Glutamatergic neuron (in vitro differentiated cells): ENCODE measurements at regions not wholly inside any gene's neighbourhood (a gene's known extent, or its start where the extent isn't known, plus 50 kb on each side); places are given as distances from the start of the nearest gene placed in this dataset.

ENCODE experiments used
- DNase-seq: peaks from one replicate; pipeline ENCODE4 v3.0.0; 2022
- H3K27ac Mint-ChIP-seq: one replicate; pipeline ENCODE4 v1.8.0; 2020; ENCODE audit warnings: mild to moderate bottlenecking, mixed read lengths, inconsistent platforms; ENCODE audit not compliant: unreplicated experiment
- H3K27me3 Mint-ChIP-seq: one replicate; pipeline ENCODE4 v1.8.0; 2020; ENCODE audit warnings: mild to moderate bottlenecking, moderate library complexity, mixed read lengths, inconsistent platforms; ENCODE audit not compliant: unreplicated experiment
- H3K36me3 Mint-ChIP-seq: one replicate; pipeline ENCODE4 v1.8.0; 2020; ENCODE audit warnings: mild to moderate bottlenecking, mixed read lengths, inconsistent platforms; ENCODE audit not compliant: unreplicated experiment
- H3K4me1 Mint-ChIP-seq: one replicate; pipeline ENCODE4 v1.8.0; 2020; ENCODE audit warnings: mild to moderate bottlenecking, low read depth, mixed read lengths, inconsistent platforms; ENCODE audit not compliant: unreplicated experiment
- H3K4me3 Mint-ChIP-seq: one replicate; pipeline ENCODE4 v1.8.0; 2020; ENCODE audit warnings: mild to moderate bottlenecking, mixed read lengths, inconsistent platforms; ENCODE audit not compliant: unreplicated experiment
- H3K9me3 Mint-ChIP-seq: one replicate; pipeline ENCODE4 v1.8.0; 2020; ENCODE audit warnings: mild to moderate bottlenecking, moderate library complexity, mixed read lengths, inconsistent platforms; ENCODE audit not compliant: unreplicated experiment
- CTCF ChIP-seq: fragments of 200-600 bp; sonication (generic); IDR thresholded peaks from one replicate; pipeline ENCODE4 v1.5.0; 2021; ENCODE audit not compliant: partially characterized antibody, unreplicated experiment

GRCh38 chr10:100622946-100623345 is 87.2 kb downstream of the HIF1AN start:
- H3K4me3 Mint-ChIP-seq = no peak overlapping the region
- no peaks in the 10 kb centered on the region for H3K4me1 Mint-ChIP-seq
- peaks cover 7% of the 10 kb centered on the region for H3K9me3 Mint-ChIP-seq
- no peak for TF ChIP-seq CTCF
- H3K27ac Mint-ChIP-seq = peak overlapping the region; percentile 2
- H3K27me3 Mint-ChIP-seq = peaks cover 5% of the 10 kb centered on the region
- H3K36me3 Mint-ChIP-seq = peaks cover 4% of the 10 kb centered on the region
- DNase-seq = no peak

- Mint-ChIP-seq H3K4me3 (no peak overlapping the region), H3K9me3 (peaks cover 7% of the 10 kb centered on the region), H3K4me1 (no peaks in the 10 kb centered on the region), H3K36me3 (peaks cover 4% of the 10 kb centered on the region), H3K27ac (no peak overlapping the region), H3K27me3 (peaks cover 5% of the 10 kb centered on the region)
- DNase-seq = no peak
- no peak for TF ChIP-seq CTCF
Observed at GRCh38 chr10:100623521-100624230, 87.9 kb downstream of the HIF1AN start.

GRCh38 chr10:100624298-100624697 is 88.6 kb downstream of the HIF1AN start:
- H3K9me3 Mint-ChIP-seq = peaks cover 6% of the 10 kb centered on the region
- H3K36me3 Mint-ChIP-seq = peaks cover 3% of the 10 kb centered on the region
- H3K4me3 Mint-ChIP-seq = no peak overlapping the region
- H3K27me3 Mint-ChIP-seq = peaks cover 2% of the 10 kb centered on the region
- TF ChIP-seq CTCF = no peak
- H3K4me1 Mint-ChIP-seq = no peaks in the 10 kb centered on the region
- no peak overlapping the region for H3K27ac Mint-ChIP-seq
- DNase-seq = no peak

GRCh38 chr10:100625816-100626215 is 90.1 kb downstream of the HIF1AN start:
- no peak for DNase-seq
- H3K27ac Mint-ChIP-seq = no peak overlapping the region
- H3K4me1 Mint-ChIP-seq = no peaks in the 10 kb centered on the region
- no peak for TF ChIP-seq CTCF
- H3K27me3 Mint-ChIP-seq = peaks cover 2% of the 10 kb centered on the region
- peaks cover 5% of the 10 kb centered on the region for H3K9me3 Mint-ChIP-seq
- no peak overlapping the region for H3K4me3 Mint-ChIP-seq
- no peaks in the 10 kb centered on the region for H3K36me3 Mint-ChIP-seq

- Mint-ChIP-seq H3K27me3 (peaks cover 2% of the 10 kb centered on the region), H3K36me3 (no peaks in the 10 kb centered on the region), H3K27ac (no peak overlapping the region), H3K4me1 (no peaks in the 10 kb centered on the region), H3K4me3 (no peak overlapping the region), H3K9me3 (peaks cover 2% of the 10 kb centered on the region)
- no peak for TF ChIP-seq CTCF
- no peak for DNase-seq
Observed at GRCh38 chr10:100628061-100628460, 92.3 kb downstream of the HIF1AN start.
